ENCODE measurements at regions not wholly inside any gene's neighbourhood (a gene's known extent, or its start where the extent isn't known, plus 50 kb on each side); places are given as distances from the start of the nearest gene placed in this dataset.

DNA sequence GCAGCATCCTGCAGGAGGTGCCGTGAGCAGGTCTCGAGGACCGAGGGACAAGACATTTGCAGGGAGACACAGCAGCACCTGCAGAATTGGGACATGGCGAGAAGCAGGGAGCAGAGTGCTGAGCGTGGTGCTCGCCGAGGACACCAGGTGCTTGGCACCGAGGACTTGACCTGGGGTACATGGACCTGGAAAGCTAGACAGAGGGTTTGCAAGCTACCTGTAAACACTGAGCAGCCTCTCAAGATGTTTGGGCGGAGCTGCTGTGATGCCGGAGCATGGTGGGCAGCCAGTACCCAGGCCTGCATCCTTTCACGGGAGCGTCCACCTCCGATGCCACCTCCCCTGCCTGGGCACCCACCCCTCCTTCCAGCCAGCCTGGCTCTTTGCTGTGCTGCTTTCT lies 773.2 kb downstream of the TBC1D22A start:
- TF ChIP-seq, protein P1, sequence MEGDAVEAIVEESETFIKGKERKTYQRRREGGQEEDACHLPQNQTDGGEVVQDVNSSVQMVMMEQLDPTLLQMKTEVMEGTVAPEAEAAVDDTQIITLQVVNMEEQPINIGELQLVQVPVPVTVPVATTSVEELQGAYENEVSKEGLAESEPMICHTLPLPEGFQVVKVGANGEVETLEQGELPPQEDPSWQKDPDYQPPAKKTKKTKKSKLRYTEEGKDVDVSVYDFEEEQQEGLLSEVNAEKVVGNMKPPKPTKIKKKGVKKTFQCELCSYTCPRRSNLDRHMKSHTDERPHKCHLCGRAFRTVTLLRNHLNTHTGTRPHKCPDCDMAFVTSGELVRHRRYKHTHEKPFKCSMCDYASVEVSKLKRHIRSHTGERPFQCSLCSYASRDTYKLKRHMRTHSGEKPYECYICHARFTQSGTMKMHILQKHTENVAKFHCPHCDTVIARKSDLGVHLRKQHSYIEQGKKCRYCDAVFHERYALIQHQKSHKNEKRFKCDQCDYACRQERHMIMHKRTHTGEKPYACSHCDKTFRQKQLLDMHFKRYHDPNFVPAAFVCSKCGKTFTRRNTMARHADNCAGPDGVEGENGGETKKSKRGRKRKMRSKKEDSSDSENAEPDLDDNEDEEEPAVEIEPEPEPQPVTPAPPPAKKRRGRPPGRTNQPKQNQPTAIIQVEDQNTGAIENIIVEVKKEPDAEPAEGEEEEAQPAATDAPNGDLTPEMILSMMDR (IDR thresholded peaks at IDR 0.05; ENCODE audit: low read length) = no peak
- no peak for TF ChIP-seq EZH2 (optimal IDR thresholded peaks at IDR 0.05; ENCODE audit: low read depth, low read length)
- TF ChIP-seq EZH2phosphoT487 (IDR thresholded peaks at IDR 0.05; ENCODE audit: low read length) = no peak

Data from MM.1S (cell line).